ENCODE measurements at regions not wholly inside any gene's neighbourhood (a gene's known extent, or its start where the extent isn't known, plus 50 kb on each side); places are given as distances from the start of the nearest gene placed in this dataset.

DNA sequence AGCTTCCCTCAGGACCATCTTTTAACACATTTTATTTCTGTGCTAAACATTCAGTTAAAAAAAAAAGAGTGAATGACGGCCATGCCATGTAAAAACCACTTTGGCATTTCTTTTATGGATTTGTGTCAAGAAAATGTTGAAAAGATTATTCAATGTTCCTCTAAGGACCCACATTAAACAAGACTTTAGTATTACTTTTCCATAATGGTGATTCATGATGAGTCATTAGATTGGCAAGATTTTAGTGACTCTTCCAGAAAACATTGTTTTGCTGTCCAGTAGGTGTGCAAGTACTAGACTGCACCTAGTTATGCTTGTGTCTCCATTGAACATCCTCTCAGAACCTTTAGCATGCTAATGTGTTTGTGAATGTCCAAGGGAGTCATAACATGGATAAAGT, 748.6 kb downstream of the STPG2 start:
- Histone ChIP-seq H3K27ac (replicated peaks) (no peak overlapping the region), H3K4me3 (replicated peaks; ENCODE audit: insufficient read depth, low read length) (no peak overlapping the region), H3K27me3 (ENCODE audit: insufficient read depth, poor library complexity, severe bottlenecking) (no peaks in the 10 kb centered on the region)
- TF ChIP-seq POLR2AphosphoS5 (IDR thresholded peaks at IDR 0.05; ENCODE audit: low read depth) (no peak), GABPA (IDR thresholded peaks at IDR 0.05; ENCODE audit: low read depth) (no peak), SPI1 (IDR thresholded peaks at IDR 0.05; ENCODE audit: borderline replicate concordance, low read depth) (no peak)
- TF ChIP-seq, protein P1, sequence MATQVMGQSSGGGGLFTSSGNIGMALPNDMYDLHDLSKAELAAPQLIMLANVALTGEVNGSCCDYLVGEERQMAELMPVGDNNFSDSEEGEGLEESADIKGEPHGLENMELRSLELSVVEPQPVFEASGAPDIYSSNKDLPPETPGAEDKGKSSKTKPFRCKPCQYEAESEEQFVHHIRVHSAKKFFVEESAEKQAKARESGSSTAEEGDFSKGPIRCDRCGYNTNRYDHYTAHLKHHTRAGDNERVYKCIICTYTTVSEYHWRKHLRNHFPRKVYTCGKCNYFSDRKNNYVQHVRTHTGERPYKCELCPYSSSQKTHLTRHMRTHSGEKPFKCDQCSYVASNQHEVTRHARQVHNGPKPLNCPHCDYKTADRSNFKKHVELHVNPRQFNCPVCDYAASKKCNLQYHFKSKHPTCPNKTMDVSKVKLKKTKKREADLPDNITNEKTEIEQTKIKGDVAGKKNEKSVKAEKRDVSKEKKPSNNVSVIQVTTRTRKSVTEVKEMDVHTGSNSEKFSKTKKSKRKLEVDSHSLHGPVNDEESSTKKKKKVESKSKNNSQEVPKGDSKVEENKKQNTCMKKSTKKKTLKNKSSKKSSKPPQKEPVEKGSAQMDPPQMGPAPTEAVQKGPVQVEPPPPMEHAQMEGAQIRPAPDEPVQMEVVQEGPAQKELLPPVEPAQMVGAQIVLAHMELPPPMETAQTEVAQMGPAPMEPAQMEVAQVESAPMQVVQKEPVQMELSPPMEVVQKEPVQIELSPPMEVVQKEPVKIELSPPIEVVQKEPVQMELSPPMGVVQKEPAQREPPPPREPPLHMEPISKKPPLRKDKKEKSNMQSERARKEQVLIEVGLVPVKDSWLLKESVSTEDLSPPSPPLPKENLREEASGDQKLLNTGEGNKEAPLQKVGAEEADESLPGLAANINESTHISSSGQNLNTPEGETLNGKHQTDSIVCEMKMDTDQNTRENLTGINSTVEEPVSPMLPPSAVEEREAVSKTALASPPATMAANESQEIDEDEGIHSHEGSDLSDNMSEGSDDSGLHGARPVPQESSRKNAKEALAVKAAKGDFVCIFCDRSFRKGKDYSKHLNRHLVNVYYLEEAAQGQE (IDR thresholded peaks at IDR 0.05; ENCODE audit: insufficient replicate concordance, low read depth), result no peak
- TF ChIP-seq, protein P2, sequence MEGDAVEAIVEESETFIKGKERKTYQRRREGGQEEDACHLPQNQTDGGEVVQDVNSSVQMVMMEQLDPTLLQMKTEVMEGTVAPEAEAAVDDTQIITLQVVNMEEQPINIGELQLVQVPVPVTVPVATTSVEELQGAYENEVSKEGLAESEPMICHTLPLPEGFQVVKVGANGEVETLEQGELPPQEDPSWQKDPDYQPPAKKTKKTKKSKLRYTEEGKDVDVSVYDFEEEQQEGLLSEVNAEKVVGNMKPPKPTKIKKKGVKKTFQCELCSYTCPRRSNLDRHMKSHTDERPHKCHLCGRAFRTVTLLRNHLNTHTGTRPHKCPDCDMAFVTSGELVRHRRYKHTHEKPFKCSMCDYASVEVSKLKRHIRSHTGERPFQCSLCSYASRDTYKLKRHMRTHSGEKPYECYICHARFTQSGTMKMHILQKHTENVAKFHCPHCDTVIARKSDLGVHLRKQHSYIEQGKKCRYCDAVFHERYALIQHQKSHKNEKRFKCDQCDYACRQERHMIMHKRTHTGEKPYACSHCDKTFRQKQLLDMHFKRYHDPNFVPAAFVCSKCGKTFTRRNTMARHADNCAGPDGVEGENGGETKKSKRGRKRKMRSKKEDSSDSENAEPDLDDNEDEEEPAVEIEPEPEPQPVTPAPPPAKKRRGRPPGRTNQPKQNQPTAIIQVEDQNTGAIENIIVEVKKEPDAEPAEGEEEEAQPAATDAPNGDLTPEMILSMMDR (IDR thresholded peaks at IDR 0.05; ENCODE audit: insufficient read depth, low read length), result no peak
- no peak for DNase-seq (ENCODE audit: low read depth in 1 of 2, low spot score in 1 of 2)

DNA sequence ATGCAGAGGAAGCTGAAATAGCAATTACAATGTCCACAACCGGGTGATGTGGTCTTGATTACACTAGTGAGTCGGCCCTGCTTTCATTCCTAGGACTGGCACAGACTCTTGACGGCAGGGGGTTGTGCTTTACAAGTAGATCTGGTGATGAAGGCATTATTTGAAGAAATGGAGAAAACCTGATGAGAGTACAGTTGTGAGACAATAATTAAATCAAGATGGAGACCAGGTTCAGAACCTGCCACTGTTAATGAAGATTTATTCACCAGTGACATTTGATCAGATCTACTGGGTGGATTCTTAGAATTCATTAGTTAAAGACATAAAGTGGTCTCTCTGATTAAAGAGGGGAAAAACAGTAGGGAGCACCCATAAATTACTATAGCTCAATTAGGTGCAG, 747.2 kb downstream of the STPG2 start:
- DNase-seq (ENCODE audit: low read depth in 1 of 2, low spot score in 1 of 2), result no peak
- TF ChIP-seq SPI1 (IDR thresholded peaks at IDR 0.05; ENCODE audit: borderline replicate concordance, low read depth) (no peak), POLR2AphosphoS5 (IDR thresholded peaks at IDR 0.05; ENCODE audit: low read depth) (no peak)
- TF ChIP-seq, protein P1 (IDR thresholded peaks at IDR 0.05; ENCODE audit: insufficient replicate concordance, low read depth), result no peak
- H3K4me3 ChIP-seq (replicated peaks; ENCODE audit: insufficient read depth, low read length), result no peak overlapping the region
- H3K27ac ChIP-seq (replicated peaks), result no peak overlapping the region
- H3K27me3 ChIP-seq (ENCODE audit: insufficient read depth, poor library complexity, severe bottlenecking), result no peaks in the 10 kb centered on the region

DNA sequence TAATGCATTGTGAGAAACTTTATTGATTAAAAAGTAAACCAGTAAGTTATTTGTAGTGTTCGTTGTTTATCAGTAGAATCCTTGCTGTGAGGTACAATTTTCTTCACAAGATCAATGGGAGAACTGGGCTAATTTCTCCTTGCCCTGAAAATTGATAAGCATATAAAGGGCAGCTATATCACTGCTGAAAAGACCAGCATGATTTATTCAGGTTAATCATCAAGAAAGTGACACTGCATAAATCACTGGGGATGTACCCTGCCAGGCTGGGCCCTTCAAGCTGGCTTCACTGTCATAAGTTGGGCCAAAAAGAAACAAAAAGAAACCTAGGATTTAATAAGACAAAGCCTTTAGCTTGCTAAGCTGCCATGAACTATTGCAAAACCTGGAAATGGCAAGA, 746.7 kb downstream of the STPG2 start:
- Histone ChIP-seq H3K27me3 (ENCODE audit: insufficient read depth, poor library complexity, severe bottlenecking) (no peaks in the 10 kb centered on the region), H3K27ac (replicated peaks) (no peak overlapping the region)
- DNase-seq (ENCODE audit: low read depth in 1 of 2, low spot score in 1 of 2), result no peak

DNA sequence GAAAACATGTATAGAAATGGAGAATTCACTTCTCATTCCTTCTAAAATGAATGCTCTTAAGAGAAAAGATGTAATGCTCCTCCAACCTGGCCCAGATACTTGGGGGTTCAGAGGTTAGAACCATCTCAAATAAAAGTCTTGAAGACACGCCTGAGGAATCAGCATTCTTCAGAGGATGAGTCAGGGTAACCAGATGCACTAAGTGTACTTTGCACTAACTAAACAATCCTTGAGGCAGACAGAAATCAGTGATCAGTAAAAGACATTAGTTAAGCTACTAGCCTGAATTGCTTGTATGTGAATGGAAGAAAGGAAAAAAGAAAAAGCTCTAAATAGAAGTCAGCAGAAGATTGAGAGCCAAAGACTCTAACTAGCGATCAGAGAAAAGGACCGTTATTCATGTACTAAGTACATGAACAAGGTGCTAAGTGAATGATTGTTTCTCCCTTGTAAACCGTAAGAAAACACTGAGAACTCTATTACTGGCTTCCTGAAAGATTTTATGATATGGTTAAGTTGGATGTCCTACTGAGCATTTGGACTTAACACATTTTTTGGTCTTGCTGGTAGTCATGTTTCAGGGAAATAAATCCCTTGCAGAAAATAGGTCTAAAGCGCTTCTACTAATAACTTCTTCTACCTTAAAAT, 738.3 kb downstream of the STPG2 start:
- DNase-seq (ENCODE audit: low read depth in 1 of 2, low spot score in 1 of 2), result no peak
- no peak overlapping the region for H3K27ac ChIP-seq (replicated peaks)
- H3K27me3 ChIP-seq (ENCODE audit: insufficient read depth, poor library complexity, severe bottlenecking), result no peaks in the 10 kb centered on the region
- H3K4me3 ChIP-seq (replicated peaks; ENCODE audit: insufficient read depth, low read length), result no peak overlapping the region
- TF ChIP-seq POLR2AphosphoS5 (IDR thresholded peaks at IDR 0.05; ENCODE audit: low read depth), result no peak
- TF ChIP-seq, protein P1 (IDR thresholded peaks at IDR 0.05; ENCODE audit: insufficient replicate concordance, low read depth), result no peak
- TF ChIP-seq, protein P2 (IDR thresholded peaks at IDR 0.05; ENCODE audit: insufficient read depth, low read length), result no peak
- no peak for TF ChIP-seq SPI1 (IDR thresholded peaks at IDR 0.05; ENCODE audit: borderline replicate concordance, low read depth)
- no peak for TF ChIP-seq GABPA (IDR thresholded peaks at IDR 0.05; ENCODE audit: low read depth)

More for the DNA sequence above, 746.7 kb downstream of the STPG2 start:
- no peak for TF ChIP-seq SPI1 (IDR thresholded peaks at IDR 0.05; ENCODE audit: borderline replicate concordance, low read depth)
- TF ChIP-seq, protein P2 (IDR thresholded peaks at IDR 0.05; ENCODE audit: insufficient read depth, low read length), result no peak
- TF ChIP-seq GABPA (IDR thresholded peaks at IDR 0.05; ENCODE audit: low read depth), result no peak
- TF ChIP-seq POLR2AphosphoS5 (IDR thresholded peaks at IDR 0.05; ENCODE audit: low read depth), result no peak
- H3K4me3 ChIP-seq (replicated peaks; ENCODE audit: insufficient read depth, low read length), result no peak overlapping the region

Data from HL-60 (cell line).